AG09309 (cell line): ENCODE measurements at regions not wholly inside any gene's neighbourhood (a gene's known extent, or its start where the extent isn't known, plus 50 kb on each side); places are given as distances from the start of the nearest gene placed in this dataset.

ENCODE experiments used
- DNase-seq: peaks from one replicate; pipeline ENCODE4 v3.0.0-alpha.2; 2010; ENCODE audit warnings: low read depth
- H3K4me3 ChIP-seq: 2 replicates; pipeline ENCODE4 v1.5.1; 2011; ENCODE audit warnings: mild to moderate bottlenecking, low read depth, low read length, moderate library complexity; ENCODE audit not compliant: control insufficient read depth
- CTCF ChIP-seq: IDR thresholded peaks from 2 replicates; pipeline ENCODE4 v1.5.1; 2011; ENCODE audit warnings: mild to moderate bottlenecking, low read depth, low read length, inconsistent platforms; ENCODE audit not compliant: insufficient read depth, control insufficient read depth; ENCODE audit errors: missing control alignments

GRCh38 chr3:101166150-101166549 is 154.2 kb downstream of the IMPG2 start:
- TF ChIP-seq CTCF, result no peak
- DNase-seq, result no peak
- H3K4me3 ChIP-seq, result no peak overlapping the region

GRCh38 chr3:101163554-101163953 is 156.8 kb downstream of the IMPG2 start:
- no peak for DNase-seq
- H3K4me3 ChIP-seq, result no peak overlapping the region
- no peak for TF ChIP-seq CTCF

- H3K4me3 ChIP-seq, result no peak overlapping the region
- no peak for TF ChIP-seq CTCF
- no peak for DNase-seq
Observed at GRCh38 chr3:101159478-101159877, 160.9 kb downstream of the IMPG2 start.

- no peak for DNase-seq
- TF ChIP-seq CTCF, result no peak
- no peak overlapping the region for H3K4me3 ChIP-seq
Observed at GRCh38 chr3:101158374-101158773, 162.0 kb downstream of the IMPG2 start.

- DNase-seq, result no peak
- no peak overlapping the region for H3K4me3 ChIP-seq
- TF ChIP-seq CTCF, result no peak
Observed at GRCh38 chr3:101156787-101157345, 163.5 kb downstream of the IMPG2 start.

- DNase-seq, result no peak
- TF ChIP-seq CTCF, result no peak
- H3K4me3 ChIP-seq, result no peak overlapping the region
Observed at GRCh38 chr3:101155825-101156224, 162.6 kb upstream of the ABI3BP start.

- TF ChIP-seq CTCF, result no peak
- DNase-seq, result no peak
- no peak overlapping the region for H3K4me3 ChIP-seq
Observed at GRCh38 chr3:101154401-101154800, 161.2 kb upstream of the ABI3BP start.
